Gastrocnemius medialis (tissue), 4 donors: ENCODE measurements at regions not wholly inside any gene's neighbourhood (a gene's known extent, or its start where the extent isn't known, plus 50 kb on each side); places are given as distances from the start of the nearest gene placed in this dataset.

Source experiments
- ATAC-seq, 2 donors: fragments of 150-250 bp; one replicate each; pipeline ENCODE4 v1.9.1; 2016
- DNase-seq, 2 donors: peaks; one replicate each; pipeline ENCODE4 v3.0.0-alpha.2; 2019
- H3K27ac ChIP-seq, 4 donors: fragments of 200-600 bp; sonication (generic); 1 replicate in 1 of 4; 2 replicates in 3 of 4; pipeline ENCODE4 v1.5.1; 2016 to 2018; ENCODE audit warnings: mild to moderate bottlenecking in 2 of 4, moderate library complexity in 1 of 4
- H3K27me3 ChIP-seq, 3 donors: fragments of 200-600 bp; sonication (generic) in 2 of 3; 1 replicate in 1 of 3; 2 replicates in 2 of 3; pipeline versions ENCODE4 v1.5.1 to v1.6.0; 2016 to 2019; ENCODE audit warnings: mild to moderate bottlenecking in 1 of 3, moderate library complexity in 1 of 3
- H3K36me3 ChIP-seq, 2 donors: fragments of 200-600 bp; sonication (generic) in 1 of 2; one replicate each; pipeline ENCODE4 v1.5.1; 2017 to 2018
- H3K4me1 ChIP-seq, 2 donors: fragments of 200-600 bp; sonication (generic) in 1 of 2; one replicate each; pipeline ENCODE4 v1.5.1; 2016 to 2017; ENCODE audit warnings: mild to moderate bottlenecking in 2 of 2
- H3K4me3 ChIP-seq, 4 donors: fragments of 200-600 bp; sonication (generic) in 3 of 4; 1 replicate in 1 of 4; 2 replicates in 3 of 4; pipeline ENCODE4 v1.5.1; 2016 to 2019; ENCODE audit warnings: mild to moderate bottlenecking in 2 of 4
- H3K9me3 ChIP-seq, 3 donors: fragments of 200-600 bp; sonication (generic) in 2 of 3; 1 replicate in 1 of 3; 2 replicates in 2 of 3; pipeline ENCODE4 v1.5.1; 2016 to 2019
- CTCF ChIP-seq, 5 experiments: fragments of 450-650 bp in 3 of 5; fragments of 200-600 bp in 2 of 5; sonication (generic) in 2 of 5; IDR thresholded peaks in 4 of 5; conservative IDR thresholded peaks in 1 of 5; 1 replicate in 4 of 5; 2 replicates in 1 of 5; pipeline ENCODE4 v1.5.1; 2016 to 2019; ENCODE audit warnings: antibody characterized with exemption in 5 of 5, mild to moderate bottlenecking in 3 of 5, moderate library complexity in 3 of 5
- POLR2A ChIP-seq, 2 donors: fragments of 450-650 bp; IDR thresholded peaks; one replicate each; pipeline ENCODE4 v1.6.1; 2017; ENCODE audit warnings: antibody characterized with exemption in 2 of 2, mild to moderate bottlenecking in 2 of 2, moderate library complexity in 2 of 2
- in situ Hi-C, 4 donors: fragments of 200-750 bp; cut with MboI; loops; one replicate each; pipeline versions ENCODE4 v1.15.0 to v1.8.0; 2017; ENCODE audit warnings: low sequenced_read_pairs in 4 of 4
- intact Hi-C: fragments of 100-400 bp; cut with DNase I; formaldehyde crosslinking; loops from one replicate; pipeline ENCODE4 v1.15.1; 2023; ENCODE audit warnings: low total_unique reads

- TF ChIP-seq CTCF (IDR thresholded peaks at IDR 0.05 in 4 of 5, conservative IDR thresholded peaks at IDR 0.05 in 1 of 5), result no peak
- no peak for TF ChIP-seq POLR2A (IDR thresholded peaks at IDR 0.05)
- Histone ChIP-seq H3K36me3 (no peaks in the 10 kb centered on the region), H3K4me3 (no peak overlapping the region), H3K4me1 (no peaks in the 10 kb centered on the region), H3K27ac (no peak overlapping the region), H3K9me3 (no peaks in the 10 kb centered on the region), H3K27me3 (no peaks in the 10 kb centered on the region)
- intact Hi-C loops (no loop called here), in situ Hi-C loops (no loop called here)
- ATAC-seq, result no peak
- no peak for DNase-seq
These were observed 58.7 kb upstream of the TMEM106B start for GRCh38 chr7:12152196-12152918.

GRCh38 chr7:12154119-12154518 lies 57.0 kb upstream of the TMEM106B start:
- Histone ChIP-seq H3K4me3 (no peak overlapping the region), H3K9me3 (no peaks in the 10 kb centered on the region), H3K36me3 (no peaks in the 10 kb centered on the region), H3K4me1 (no peaks in the 10 kb centered on the region), H3K27me3 (no peaks in the 10 kb centered on the region), H3K27ac (no peak overlapping the region)
- no peak for DNase-seq
- in situ Hi-C loops (no loop called here), intact Hi-C loops (no loop called here)
- TF ChIP-seq CTCF (IDR thresholded peaks at IDR 0.05 in 4 of 5, conservative IDR thresholded peaks at IDR 0.05 in 1 of 5) (no peak), POLR2A (IDR thresholded peaks at IDR 0.05) (no peak)
- no peak for ATAC-seq

- Histone ChIP-seq H3K27me3 (no peaks in the 10 kb centered on the region), H3K4me3 (no peak overlapping the region), H3K4me1 (no peaks in the 10 kb centered on the region), H3K9me3 (no peaks in the 10 kb centered on the region), H3K27ac (no peak overlapping the region), H3K36me3 (no peaks in the 10 kb centered on the region)
- no peak for DNase-seq
- TF ChIP-seq CTCF (IDR thresholded peaks at IDR 0.05 in 4 of 5, conservative IDR thresholded peaks at IDR 0.05 in 1 of 5) (no peak), POLR2A (IDR thresholded peaks at IDR 0.05) (no peak)
- intact Hi-C loops, result no loop called here
- ATAC-seq, result no peak
- in situ Hi-C loops, result no loop called here
These were observed 53.6 kb upstream of the TMEM106B start for GRCh38 chr7:12157517-12157916.

GRCh38 chr7:12158334-12159060 lies 52.6 kb upstream of the TMEM106B start:
- no peaks in the 10 kb centered on the region for H3K4me1 ChIP-seq
- in situ Hi-C loops, result no loop called here
- no peaks in the 10 kb centered on the region for H3K27me3 ChIP-seq
- TF ChIP-seq POLR2A (IDR thresholded peaks at IDR 0.05) (no peak), CTCF (IDR thresholded peaks at IDR 0.05 in 4 of 5, conservative IDR thresholded peaks at IDR 0.05 in 1 of 5) (no peak)
- H3K36me3 ChIP-seq, result no peaks in the 10 kb centered on the region
- H3K9me3 ChIP-seq, result no peaks in the 10 kb centered on the region
- DNase-seq (no peak), ATAC-seq (no peak)
- no peak overlapping the region for H3K4me3 ChIP-seq
- H3K27ac ChIP-seq, result no peak overlapping the region
- intact Hi-C loops, result no loop called here
